Endothelial cell of umbilical vein (primary cell): ENCODE measurements at regions not wholly inside any gene's neighbourhood (a gene's known extent, or its start where the extent isn't known, plus 50 kb on each side); places are given as distances from the start of the nearest gene placed in this dataset.

Experiments
- BruUV-seq: library from RNA; stranded (reverse); fragments of 400-500 nt; replicated peaks from 2 replicates; lab custom pipeline; 2021; lab: Mats Ljungman, UMichigan
- CTCF ChIA-PET: fragments of 300-600, 350-600 bp; sonication (Branson Sonifier 250); formaldehyde crosslinking; loops from one replicate; lab custom pipeline; 2021; ENCODE audit warnings: antibody characterized with exemption, inconsistent platforms; lab: Charles Lee
- POLR2A ChIA-PET: fragments of 300-600, 350-600 bp; sonication (Branson Sonifier 250); formaldehyde crosslinking; loops from one replicate; lab custom pipeline; 2021; ENCODE audit warnings: antibody characterized with exemption, inconsistent platforms; lab: Charles Lee
- DNase-seq: peaks from one replicate; pipeline ENCODE4 v3.0.0-alpha.2; 2011; ENCODE audit warnings: low read depth, low spot score
- FAIRE-seq: peaks from 2 replicates; lab custom pipeline; 2011; peaks lifted over from hg19 to GRCh38; lab: Jason Lieb, UNC
- H2AFZ ChIP-seq: 2 replicates; pipeline ENCODE4 v1.6.0; 2012; ENCODE audit warnings: low read depth, low read length, control low read depth, inconsistent platforms
- H3K27ac ChIP-seq: 2 replicates; pipeline ENCODE4 v1.5.1; 2011; ENCODE audit warnings: low read depth, mild to moderate bottlenecking, control low read depth, low read length, moderate library complexity; ENCODE audit not compliant: insufficient read depth
- H3K27me3 ChIP-seq, 2 experiments: 2 replicates each; pipeline versions ENCODE4 v1.6.0 to v1.6.1; 2011; ENCODE audit warnings: low read length in 2 of 2, mixed read lengths in 1 of 2; ENCODE audit not compliant: control insufficient read depth in 2 of 2, insufficient read depth in 2 of 2
- H3K36me3 ChIP-seq, 2 experiments: 2 replicates in 1 of 2; 3 replicates in 1 of 2; pipeline ENCODE4 v1.5.1; 2011; ENCODE audit warnings: low read length in 2 of 2, mild to moderate bottlenecking in 1 of 2, moderate library complexity in 1 of 2; ENCODE audit not compliant: control insufficient read depth in 2 of 2, insufficient read depth in 2 of 2; ENCODE audit errors: extremely low read depth in 1 of 2
- H3K4me1 ChIP-seq: 3 replicates; pipeline ENCODE4 v1.5.1; 2011; ENCODE audit warnings: mild to moderate bottlenecking, low read length; ENCODE audit not compliant: control insufficient read depth, insufficient read depth; ENCODE audit errors: extremely low read depth
- H3K4me2 ChIP-seq: 2 replicates; pipeline ENCODE4 v1.6.1; 2011; ENCODE audit warnings: low read length, control low read depth, mixed read lengths; ENCODE audit not compliant: insufficient read depth
- H3K4me3 ChIP-seq, 3 experiments: fragments of 200-600 bp in 1 of 3; sonication (generic), shearing (Covaris generic) in 1 of 3; replicated peaks in 1 of 3; 2 replicates each; pipeline ENCODE4 v1.5.1; 2011 to 2016; ENCODE audit warnings: control low read depth in 3 of 3, low read length in 3 of 3, mild to moderate bottlenecking in 2 of 3, inconsistent platforms in 1 of 3, low read depth in 1 of 3, moderate library complexity in 1 of 3; ENCODE audit not compliant: insufficient read depth in 1 of 3
- H3K79me2 ChIP-seq: 2 replicates; pipeline ENCODE4 v1.6.0; 2012; ENCODE audit warnings: low read length, inconsistent platforms; ENCODE audit not compliant: control insufficient read depth, insufficient read depth
- H3K9ac ChIP-seq: replicated peaks from 2 replicates; pipeline ENCODE3; 2011; ENCODE audit warnings: low read length, control low read depth; ENCODE audit not compliant: insufficient read depth; ENCODE audit errors: extremely low read depth
- H3K9me1 ChIP-seq: replicated peaks from 3 replicates; pipeline ENCODE4 v1.6.0; 2011; ENCODE audit warnings: mild to moderate bottlenecking, low read length; ENCODE audit not compliant: control insufficient read depth, insufficient read depth; ENCODE audit errors: extremely low read depth
- H3K9me3 ChIP-seq: replicated peaks from 2 replicates; pipeline ENCODE4 v1.5.1; 2012; ENCODE audit warnings: low read length, inconsistent platforms; ENCODE audit not compliant: control insufficient read depth, insufficient read depth
- H4K20me1 ChIP-seq: replicated peaks from 2 replicates; pipeline ENCODE3; 2011; ENCODE audit warnings: mild to moderate bottlenecking, low read length; ENCODE audit not compliant: control insufficient read depth, insufficient read depth; ENCODE audit errors: extremely low read depth
- CTCF ChIP-seq, 2 donors: IDR thresholded peaks; 1 replicate in 1 of 2; 2 replicates in 1 of 2; pipeline ENCODE4 v1.5.1; 2011; ENCODE audit warnings: low read length in 2 of 2, mild to moderate bottlenecking in 2 of 2, moderate library complexity in 2 of 2, control low read depth in 1 of 2, inconsistent platforms in 1 of 2, low read depth in 1 of 2; ENCODE audit not compliant: insufficient read depth in 1 of 2; ENCODE audit errors: extremely low read depth in 1 of 2
- EZH2 ChIP-seq: IDR thresholded peaks from 2 replicates; pipeline ENCODE4 v1.6.1; 2012; ENCODE audit warnings: borderline replicate concordance, low read depth, mild to moderate bottlenecking, moderate library complexity, low read length, inconsistent platforms; ENCODE audit not compliant: severe bottlenecking
- FOS ChIP-seq: IDR thresholded peaks from 2 replicates; pipeline ENCODE4 v1.6.1; 2011; ENCODE audit warnings: mild to moderate bottlenecking, low read length, moderate library complexity, borderline replicate concordance; ENCODE audit not compliant: insufficient read depth
- GATA2 ChIP-seq: IDR thresholded peaks from 2 replicates; pipeline ENCODE4 v1.7.0; 2011; ENCODE audit warnings: low read depth, mild to moderate bottlenecking, moderate library complexity, mixed read lengths, low read length; ENCODE audit not compliant: insufficient read length, insufficient read depth
- JUN ChIP-seq: IDR thresholded peaks from 2 replicates; pipeline ENCODE4 v1.6.1; 2011; ENCODE audit warnings: borderline replicate concordance, low read depth; ENCODE audit not compliant: insufficient read length, insufficient read depth
- MAX ChIP-seq: IDR thresholded peaks from 2 replicates; pipeline ENCODE4 v1.6.1; 2011; ENCODE audit not compliant: insufficient read depth, insufficient read length
- MYC ChIP-seq: IDR thresholded peaks from one replicate; pipeline ENCODE4 v1.6.1; 2011; ENCODE audit warnings: mild to moderate bottlenecking, low read depth, low read length
- POLR2A ChIP-seq: IDR thresholded peaks from 2 replicates; pipeline ENCODE4 v1.6.1; 2012; ENCODE audit warnings: low read depth, mild to moderate bottlenecking, control low read depth, low read length
- POLR2AphosphoS5 ChIP-seq: IDR thresholded peaks from 2 replicates; pipeline ENCODE4 v1.6.1; 2012; ENCODE audit warnings: low read depth, mild to moderate bottlenecking, control low read depth, low read length, moderate library complexity; ENCODE audit not compliant: insufficient read depth
- dilution Hi-C: fragments of 300-500 bp; cut with MboI; formaldehyde crosslinking; loops from one replicate; pipeline ENCODE4 v1.15.0; 2019; ENCODE audit warnings: low sequenced_read_pairs; ENCODE audit not compliant: extremely low pct_ligation_motif_present
- intact Hi-C: fragments of 100-400 bp; cut with micrococcal nuclease; formaldehyde crosslinking; loops from one replicate; pipeline ENCODE4 v1.10.0; 2022

DNA sequence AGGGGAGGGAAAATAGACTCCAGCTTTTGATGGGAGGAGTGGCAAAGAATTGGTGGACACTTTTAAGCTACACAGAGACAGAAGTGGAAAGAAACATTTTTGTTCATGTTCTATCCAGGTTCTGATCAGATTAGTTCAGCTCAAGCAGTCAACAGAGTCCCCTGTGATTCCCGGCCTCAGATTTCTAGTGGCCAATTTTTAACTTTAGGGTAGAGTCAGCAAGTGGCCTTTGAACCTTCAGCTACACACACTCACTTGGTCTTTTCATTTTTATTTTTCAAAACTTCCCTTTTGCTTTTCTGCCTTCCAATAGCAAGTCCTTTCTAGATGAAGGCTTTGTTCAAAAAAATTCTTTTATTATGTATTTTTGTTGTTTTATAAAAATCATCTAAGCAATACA is 169.2 kb upstream of the RPS6KA3 start:
- intact Hi-C loops, result no loop called here

GRCh38 chrX:20434986-20435385 is 168.3 kb upstream of the RPS6KA3 start:
- POLR2A ChIA-PET, result no interaction called here
- Histone ChIP-seq H4K20me1 (no peaks in the 10 kb centered on the region), H3K4me1 (no peaks in the 10 kb centered on the region), H3K4me3 (no peak overlapping the region), H3K27me3 (no peaks in the 10 kb centered on the region), H3K79me2 (no peaks in the 10 kb centered on the region), H3K9me1 (no peaks in the 10 kb centered on the region), H2AFZ (no peak overlapping the region), H3K4me2 (no peak overlapping the region), H3K9ac (no peak overlapping the region), H3K27ac (no peak overlapping the region), H3K9me3 (no peaks in the 10 kb centered on the region), H3K36me3 (no peaks in the 10 kb centered on the region)
- CTCF ChIA-PET, result no interaction called here
- BruUV-seq, result no TSS peak
- no peak for DNase-seq
- intact Hi-C loops, result no loop called here
- dilution Hi-C loops, result no loop called here
- no peak for TF ChIP-seq FOS
- no peak for TF ChIP-seq POLR2A
- no peak for TF ChIP-seq EZH2
- TF ChIP-seq POLR2AphosphoS5, result no peak
- TF ChIP-seq GATA2, result no peak
- TF ChIP-seq JUN, result no peak
- no peak for TF ChIP-seq MYC
- no peak for TF ChIP-seq CTCF (IDR thresholded peaks at IDR 0.05; ENCODE audit: extremely low read depth in 1 of 2, insufficient read depth in 1 of 2, low read depth in 1 of 2, low read length in 2 of 2)
- peak; percentile 42 for FAIRE-seq

More for the DNA sequence above, 169.2 kb upstream of the RPS6KA3 start:
- H3K9me3 ChIP-seq, result no peaks in the 10 kb centered on the region
- H3K4me3 ChIP-seq, result no peak overlapping the region
- H3K36me3 ChIP-seq, result no peaks in the 10 kb centered on the region
- no peak for TF ChIP-seq POLR2AphosphoS5
- no peak for TF ChIP-seq MAX
- TF ChIP-seq JUN, result no peak
- no peak for TF ChIP-seq EZH2
- TF ChIP-seq POLR2A, result no peak
- no peak for TF ChIP-seq FOS
- no peak overlapping the region for H3K27ac ChIP-seq
- no peak overlapping the region for H3K4me2 ChIP-seq
- ChIA-PET POLR2A (no interaction called here), CTCF (no interaction called here)
- BruUV-seq, result no TSS peak
- no peaks in the 10 kb centered on the region for H4K20me1 ChIP-seq
- no peaks in the 10 kb centered on the region for H3K27me3 ChIP-seq
- DNase-seq, result no peak
- no peaks in the 10 kb centered on the region for H3K4me1 ChIP-seq
- H2AFZ ChIP-seq, result no peak overlapping the region
- no peak for FAIRE-seq
- no peaks in the 10 kb centered on the region for H3K79me2 ChIP-seq
- dilution Hi-C loops, result no loop called here
- no peaks in the 10 kb centered on the region for H3K9me1 ChIP-seq
- no peak overlapping the region for H3K9ac ChIP-seq
